ENCODE measurements at regions not wholly inside any gene's neighbourhood (a gene's known extent, or its start where the extent isn't known, plus 50 kb on each side); places are given as distances from the start of the nearest gene placed in this dataset.

- no peak for TF ChIP-seq REST (IDR thresholded peaks at IDR 0.05; ENCODE audit: low read depth, low read length)
- TF ChIP-seq CTCF (IDR thresholded peaks at IDR 0.05): no peak
- no peak for TF ChIP-seq RFX5 (IDR thresholded peaks at IDR 0.05; ENCODE audit: low read length)
- no peak for TF ChIP-seq EZH2phosphoT487 (IDR thresholded peaks at IDR 0.05; ENCODE audit: borderline replicate concordance, low read depth)
- TF ChIP-seq JUND (IDR thresholded peaks at IDR 0.05): no peak
- no peak for TF ChIP-seq SIN3A (IDR thresholded peaks at IDR 0.05; ENCODE audit: borderline replicate concordance, low read depth, low read length)
Observed at GRCh38 chr12:115439008-115439601, 755.1 kb upstream of the TBX3 start.

All from SK-N-SH (cell line).